ENCODE measurements at regions not wholly inside any gene's neighbourhood (a gene's known extent, or its start where the extent isn't known, plus 50 kb on each side); places are given as distances from the start of the nearest gene placed in this dataset.

DNA sequence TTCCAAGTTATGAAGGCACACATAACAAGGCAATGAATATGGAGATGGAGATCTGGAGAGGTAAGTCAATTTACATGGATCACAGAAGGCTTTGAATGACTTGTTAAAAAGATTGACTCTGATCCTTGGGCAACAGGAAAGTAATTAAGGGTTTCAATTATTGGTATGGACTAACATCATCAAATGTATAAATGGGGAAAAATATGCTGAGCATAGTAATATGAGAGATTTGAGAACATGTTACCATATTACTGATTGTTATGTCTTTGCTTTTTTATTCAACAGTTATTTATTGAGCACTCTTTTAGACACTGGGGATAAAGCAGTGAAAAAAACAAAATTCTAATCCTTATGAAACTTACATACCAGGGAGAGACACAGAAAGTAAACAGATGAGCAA lies 238.5 kb upstream of the ROBO1 start:
- Mint-ChIP-seq H3K36me3 (no peaks in the 10 kb centered on the region), H3K9me3 (no peaks in the 10 kb centered on the region), H3K4me3 (no peak overlapping the region), H3K4me1 (ENCODE audit: unreplicated experiment) (no peaks in the 10 kb centered on the region), H3K27me3 (peaks cover 5% of the 10 kb centered on the region), H3K27ac (no peak overlapping the region)
- no peak for DNase-seq (ENCODE audit: extremely low spot score, unreplicated experiment)
- TF ChIP-seq, protein P1, sequence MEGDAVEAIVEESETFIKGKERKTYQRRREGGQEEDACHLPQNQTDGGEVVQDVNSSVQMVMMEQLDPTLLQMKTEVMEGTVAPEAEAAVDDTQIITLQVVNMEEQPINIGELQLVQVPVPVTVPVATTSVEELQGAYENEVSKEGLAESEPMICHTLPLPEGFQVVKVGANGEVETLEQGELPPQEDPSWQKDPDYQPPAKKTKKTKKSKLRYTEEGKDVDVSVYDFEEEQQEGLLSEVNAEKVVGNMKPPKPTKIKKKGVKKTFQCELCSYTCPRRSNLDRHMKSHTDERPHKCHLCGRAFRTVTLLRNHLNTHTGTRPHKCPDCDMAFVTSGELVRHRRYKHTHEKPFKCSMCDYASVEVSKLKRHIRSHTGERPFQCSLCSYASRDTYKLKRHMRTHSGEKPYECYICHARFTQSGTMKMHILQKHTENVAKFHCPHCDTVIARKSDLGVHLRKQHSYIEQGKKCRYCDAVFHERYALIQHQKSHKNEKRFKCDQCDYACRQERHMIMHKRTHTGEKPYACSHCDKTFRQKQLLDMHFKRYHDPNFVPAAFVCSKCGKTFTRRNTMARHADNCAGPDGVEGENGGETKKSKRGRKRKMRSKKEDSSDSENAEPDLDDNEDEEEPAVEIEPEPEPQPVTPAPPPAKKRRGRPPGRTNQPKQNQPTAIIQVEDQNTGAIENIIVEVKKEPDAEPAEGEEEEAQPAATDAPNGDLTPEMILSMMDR (conservative IDR thresholded peaks at IDR 0.05) = no peak

DNA sequence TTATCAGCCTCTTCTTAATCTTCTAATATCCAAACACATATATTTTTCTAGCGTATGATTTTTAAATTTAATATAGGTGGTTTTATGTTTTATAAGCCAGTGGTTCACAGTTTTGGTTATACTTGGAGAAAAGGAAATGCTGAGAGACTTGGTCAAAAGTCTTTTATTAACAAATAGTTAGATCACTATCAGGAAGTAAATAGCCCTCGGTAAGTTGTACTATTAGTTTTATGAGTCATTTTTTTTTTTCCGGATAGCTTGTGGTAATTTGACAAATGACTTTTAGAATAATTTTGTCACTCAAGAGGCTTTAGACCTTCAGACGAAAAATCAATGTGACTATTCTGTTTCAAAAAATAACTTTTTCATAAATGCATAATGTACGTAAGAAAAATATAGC lies 232.2 kb upstream of the ROBO1 start:
- H3K4me1 Mint-ChIP-seq (ENCODE audit: unreplicated experiment) = no peaks in the 10 kb centered on the region
- TF ChIP-seq, protein P1 (conservative IDR thresholded peaks at IDR 0.05) = no peak
- H3K27ac Mint-ChIP-seq = no peak overlapping the region
- no peaks in the 10 kb centered on the region for H3K36me3 Mint-ChIP-seq
- H3K27me3 Mint-ChIP-seq = peaks cover 5% of the 10 kb centered on the region
- H3K9me3 Mint-ChIP-seq = no peaks in the 10 kb centered on the region
- H3K4me3 Mint-ChIP-seq = no peak overlapping the region
- no peak for DNase-seq (ENCODE audit: extremely low spot score, unreplicated experiment)

DNA sequence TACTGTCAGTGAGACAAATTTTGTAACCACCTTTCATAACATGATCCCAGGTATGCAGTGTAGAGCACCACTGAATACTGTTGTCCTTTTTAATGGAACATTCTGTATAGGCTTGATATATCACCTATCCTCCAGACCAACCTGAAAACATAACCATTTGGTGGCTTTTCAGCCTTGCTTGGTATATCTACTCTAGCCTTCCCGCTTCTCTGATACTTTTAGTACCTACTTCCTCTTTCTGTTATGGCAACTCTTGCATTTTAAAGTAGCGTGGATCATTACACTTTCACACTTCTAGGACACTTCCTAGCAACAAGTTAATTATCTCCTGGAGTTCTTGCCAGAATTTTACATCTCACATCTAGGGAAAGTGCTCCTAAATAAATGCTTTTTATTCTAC lies 226.6 kb upstream of the ROBO1 start:
- H3K27me3 Mint-ChIP-seq = no peaks in the 10 kb centered on the region
- TF ChIP-seq, protein P1 (conservative IDR thresholded peaks at IDR 0.05) = no peak

DNA sequence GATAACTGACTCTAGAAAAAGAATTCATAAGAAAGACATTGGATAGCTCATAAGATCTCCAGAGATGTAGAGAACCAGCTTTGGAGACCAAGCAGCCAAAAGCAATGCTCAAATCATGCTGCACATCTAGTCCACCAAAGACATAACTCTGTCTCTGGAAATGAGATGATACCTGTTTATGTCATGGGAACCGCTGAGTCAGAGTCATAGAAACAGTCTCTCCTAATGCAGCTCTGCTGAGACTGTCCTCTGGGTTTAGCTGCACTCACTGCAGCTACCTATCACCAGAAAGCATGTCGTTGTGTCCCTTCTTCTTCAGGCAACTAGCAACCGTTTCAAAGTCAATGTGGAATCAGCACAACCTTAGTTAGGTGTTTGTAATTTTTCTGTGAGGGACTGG lies 218.5 kb upstream of the ROBO1 start:
- no peaks in the 10 kb centered on the region for H3K4me1 Mint-ChIP-seq (ENCODE audit: unreplicated experiment)
- H3K9me3 Mint-ChIP-seq = no peaks in the 10 kb centered on the region
- TF ChIP-seq, protein P1 (conservative IDR thresholded peaks at IDR 0.05) = no peak
- no peak overlapping the region for H3K27ac Mint-ChIP-seq
- no peak for DNase-seq (ENCODE audit: extremely low spot score, unreplicated experiment)
- peaks cover 6% of the 10 kb centered on the region for H3K27me3 Mint-ChIP-seq
- H3K36me3 Mint-ChIP-seq = no peaks in the 10 kb centered on the region
- H3K4me3 Mint-ChIP-seq = no peak overlapping the region

More for the DNA sequence above, 226.6 kb upstream of the ROBO1 start:
- Mint-ChIP-seq H3K4me1 (ENCODE audit: unreplicated experiment) (no peaks in the 10 kb centered on the region), H3K27ac (no peak overlapping the region), H3K4me3 (no peak overlapping the region), H3K9me3 (no peaks in the 10 kb centered on the region), H3K36me3 (no peaks in the 10 kb centered on the region)
- DNase-seq (ENCODE audit: extremely low spot score, unreplicated experiment) = no peak

DNA sequence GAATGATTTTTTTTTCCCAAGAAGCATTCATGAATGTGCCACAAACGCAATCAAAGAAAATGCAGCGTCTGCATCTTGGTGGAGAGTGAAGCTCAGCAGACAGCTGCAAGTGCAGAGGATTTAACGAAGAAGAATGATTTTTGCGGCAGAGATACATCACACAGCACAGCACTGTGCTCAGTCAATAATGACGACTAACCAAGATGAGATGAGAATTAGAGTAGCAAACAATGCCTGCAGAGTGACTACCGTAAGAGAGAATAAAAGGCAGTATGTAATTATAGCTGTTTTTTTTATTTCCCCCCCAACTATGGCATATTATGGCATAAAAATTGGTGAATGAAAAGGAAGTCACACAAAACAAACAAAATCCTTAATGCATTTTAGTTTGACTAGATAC lies 218.0 kb upstream of the ROBO1 start:
- no peak for DNase-seq (ENCODE audit: extremely low spot score, unreplicated experiment)
- Mint-ChIP-seq H3K4me1 (ENCODE audit: unreplicated experiment) (no peaks in the 10 kb centered on the region), H3K9me3 (no peaks in the 10 kb centered on the region), H3K27ac (no peak overlapping the region), H3K36me3 (no peaks in the 10 kb centered on the region), H3K27me3 (peaks cover 6% of the 10 kb centered on the region), H3K4me3 (no peak overlapping the region)
- TF ChIP-seq, protein P1 (conservative IDR thresholded peaks at IDR 0.05) = no peak

DNA sequence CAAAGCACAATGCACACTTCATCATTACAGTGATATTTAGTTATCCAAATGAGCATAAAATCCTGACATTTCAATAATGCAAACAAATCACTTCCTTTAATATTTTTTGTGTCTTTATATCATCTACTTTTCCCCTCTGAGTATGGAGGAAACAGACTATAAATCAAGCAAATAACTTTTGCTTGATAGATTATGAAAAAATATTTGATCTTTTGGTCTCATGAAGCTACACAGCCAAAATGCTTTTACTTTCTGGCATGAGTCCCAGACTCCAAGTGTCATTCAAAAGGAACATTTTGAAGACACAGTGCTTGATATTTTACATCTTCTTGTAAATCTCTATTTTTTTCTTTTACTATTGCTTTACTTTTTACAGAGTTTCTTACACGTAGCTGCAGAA lies 215.3 kb upstream of the ROBO1 start:
- no peaks in the 10 kb centered on the region for H3K4me1 Mint-ChIP-seq (ENCODE audit: unreplicated experiment)
- H3K36me3 Mint-ChIP-seq = no peaks in the 10 kb centered on the region
- no peaks in the 10 kb centered on the region for H3K9me3 Mint-ChIP-seq
- peaks cover 6% of the 10 kb centered on the region for H3K27me3 Mint-ChIP-seq
- TF ChIP-seq, protein P1 (conservative IDR thresholded peaks at IDR 0.05) = no peak
- no peak overlapping the region for H3K4me3 Mint-ChIP-seq
- DNase-seq (ENCODE audit: extremely low spot score, unreplicated experiment) = no peak
- no peak overlapping the region for H3K27ac Mint-ChIP-seq
